ENCODE measurements at regions not wholly inside any gene's neighbourhood (a gene's known extent, or its start where the extent isn't known, plus 50 kb on each side); places are given as distances from the start of the nearest gene placed in this dataset.

GRCh38 chr7:35551321-35552081, 143.4 kb downstream of the HERPUD2 start:
- no peaks in the 10 kb centered on the region for H3K79me2 ChIP-seq (replicated peaks; ENCODE audit: insufficient read depth, low read length)
- H4K20me1 ChIP-seq (ENCODE audit: insufficient read depth), result no peaks in the 10 kb centered on the region
- no peaks in the 10 kb centered on the region for H3K9me2 ChIP-seq (ENCODE audit: insufficient read depth, low read length)
- H3K27ac ChIP-seq (ENCODE audit: low read length), result no peak overlapping the region
- no peak overlapping the region for H3K4me3 ChIP-seq (ENCODE audit: low read length)
- H2AFZ ChIP-seq (ENCODE audit: low read depth, low read length), result no peak overlapping the region
- no peaks in the 10 kb centered on the region for H3K36me3 ChIP-seq (ENCODE audit: insufficient read depth, low read length)
- TF ChIP-seq EP300 (conservative IDR thresholded peaks at IDR 0.05; ENCODE audit: poor library complexity, severe bottlenecking) (no peak), EZH2 (IDR thresholded peaks at IDR 0.05; ENCODE audit: borderline replicate concordance, insufficient read depth, low read length, poor library complexity, severe bottlenecking) (no peak), RAD21 (conservative IDR thresholded peaks at IDR 0.05) (no peak), POLR2AphosphoS5 (IDR thresholded peaks at IDR 0.05) (no peak), SMC3 (conservative IDR thresholded peaks at IDR 0.05; ENCODE audit: poor library complexity) (no peak), REST (IDR thresholded peaks at IDR 0.05; ENCODE audit: borderline replicate concordance) (no peak)
- no peak overlapping the region for H3K4me2 ChIP-seq (ENCODE audit: low read length)
- H3K9ac ChIP-seq (ENCODE audit: low read length), result no peak overlapping the region
- H3F3A ChIP-seq (ENCODE audit: insufficient read depth, low read length, poor library complexity, severe bottlenecking), result no peaks in the 10 kb centered on the region
- no peaks in the 10 kb centered on the region for H3K27me3 ChIP-seq (ENCODE audit: insufficient read depth, low read depth, low read length)
- H3K9me3 ChIP-seq (ENCODE audit: low read length), result no peaks in the 10 kb centered on the region

- no peak for TF ChIP-seq EZH2 (IDR thresholded peaks at IDR 0.05; ENCODE audit: borderline replicate concordance, insufficient read depth, low read length, poor library complexity, severe bottlenecking)
- no peak for TF ChIP-seq EP300 (conservative IDR thresholded peaks at IDR 0.05; ENCODE audit: poor library complexity, severe bottlenecking)
- TF ChIP-seq MXI1 (conservative IDR thresholded peaks at IDR 0.05; ENCODE audit: poor library complexity, severe bottlenecking), result no peak
- no peak for TF ChIP-seq CTCF (IDR thresholded peaks at IDR 0.05; ENCODE audit: poor library complexity, severe bottlenecking)
- no peak for TF ChIP-seq TAF1 (IDR thresholded peaks at IDR 0.05; ENCODE audit: low read depth)
- TF ChIP-seq RAD21 (conservative IDR thresholded peaks at IDR 0.05), result no peak
- no peak for TF ChIP-seq SMC3 (conservative IDR thresholded peaks at IDR 0.05; ENCODE audit: poor library complexity)
- TF ChIP-seq REST (IDR thresholded peaks at IDR 0.05; ENCODE audit: borderline replicate concordance), result no peak
- no peak for TF ChIP-seq POLR2AphosphoS5 (IDR thresholded peaks at IDR 0.05)
Measured at GRCh38 chr7:35550831-35551230, 144.1 kb downstream of the HERPUD2 start.

More at GRCh38 chr7:35550831-35551230, 144.1 kb downstream of the HERPUD2 start:
- Histone ChIP-seq H3K9ac (ENCODE audit: low read length) (no peak overlapping the region), H3K4me3 (ENCODE audit: low read length) (no peak overlapping the region), H3K9me2 (ENCODE audit: insufficient read depth, low read length) (no peaks in the 10 kb centered on the region), H3K36me3 (ENCODE audit: insufficient read depth, low read length) (no peaks in the 10 kb centered on the region), H2AFZ (ENCODE audit: low read depth, low read length) (no peak overlapping the region), H3K79me2 (replicated peaks; ENCODE audit: insufficient read depth, low read length) (no peaks in the 10 kb centered on the region), H3F3A (ENCODE audit: insufficient read depth, low read length, poor library complexity, severe bottlenecking) (no peaks in the 10 kb centered on the region), H3K9me3 (ENCODE audit: low read length) (no peaks in the 10 kb centered on the region), H4K20me1 (ENCODE audit: insufficient read depth) (no peaks in the 10 kb centered on the region), H3K27me3 (ENCODE audit: insufficient read depth, low read depth, low read length) (no peaks in the 10 kb centered on the region), H3K4me2 (ENCODE audit: low read length) (no peak overlapping the region), H3K27ac (ENCODE audit: low read length) (no peak overlapping the region)
